SU-DHL-6 (cell line): ENCODE measurements at regions not wholly inside any gene's neighbourhood (a gene's known extent, or its start where the extent isn't known, plus 50 kb on each side); places are given as distances from the start of the nearest gene placed in this dataset.

Source experiments
- CTCF ChIP-seq: fragments of 200-600 bp; sonication (generic); IDR thresholded peaks from one replicate; pipeline ENCODE4 v1.5.1; 2017; ENCODE audit warnings: antibody characterized with exemption, mild to moderate bottlenecking, low read length, moderate library complexity; ENCODE audit not compliant: insufficient read depth, poor library complexity, severe bottlenecking
- EZH2phosphoT487 ChIP-seq: fragments of 200-600 bp; sonication (generic), shearing (Covaris generic); conservative IDR thresholded peaks from 2 replicates; pipeline ENCODE4 v1.6.1; 2018; ENCODE audit warnings: mild to moderate bottlenecking, antibody characterized with exemption, low read length, moderate library complexity, mixed read lengths

GRCh38 chr5:118440496-118440895, 547.9 kb downstream of the DTWD2 start:
- no peak for TF ChIP-seq CTCF
- TF ChIP-seq EZH2phosphoT487 = no peak
